Keratinocyte (primary cell): ENCODE measurements at regions not wholly inside any gene's neighbourhood (a gene's known extent, or its start where the extent isn't known, plus 50 kb on each side); places are given as distances from the start of the nearest gene placed in this dataset.

Experiments
- DNase-seq: peaks from one replicate; pipeline ENCODE4 v3.0.0-alpha.2; 2011; ENCODE audit warnings: low read depth, missing footprints, low spot score
- FAIRE-seq: peaks from 2 replicates; lab custom pipeline; 2011; peaks lifted over from hg19 to GRCh38; lab: Jason Lieb, UNC
- H2AFZ ChIP-seq: 2 replicates; pipeline ENCODE4 v1.6.0; 2012; ENCODE audit warnings: low read length, control low read depth, inconsistent platforms; ENCODE audit not compliant: control insufficient read depth
- H3K27ac ChIP-seq: 2 replicates; pipeline ENCODE4 v1.5.1; 2011; ENCODE audit warnings: low read length; ENCODE audit not compliant: control insufficient read depth, insufficient read depth
- H3K27me3 ChIP-seq: 3 replicates; pipeline ENCODE4 v1.6.0; 2011; ENCODE audit warnings: low read length; ENCODE audit not compliant: control insufficient read depth, insufficient read depth; ENCODE audit errors: extremely low read depth
- H3K36me3 ChIP-seq, 2 experiments: 2 replicates in 1 of 2; 3 replicates in 1 of 2; pipeline ENCODE4 v1.5.1; 2011; ENCODE audit warnings: low read length in 2 of 2, mild to moderate bottlenecking in 1 of 2; ENCODE audit not compliant: control insufficient read depth in 2 of 2, insufficient read depth in 2 of 2; ENCODE audit errors: extremely low read depth in 1 of 2
- H3K4me1 ChIP-seq: 3 replicates; pipeline ENCODE4 v1.5.1; 2011; ENCODE audit warnings: low read length; ENCODE audit not compliant: control insufficient read depth, insufficient read depth; ENCODE audit errors: extremely low read depth
- H3K4me2 ChIP-seq: 3 replicates; pipeline ENCODE4 v1.6.0; 2011; ENCODE audit warnings: low read depth, low read length; ENCODE audit not compliant: control insufficient read depth, insufficient read depth; ENCODE audit errors: extremely low read depth
- H3K4me3 ChIP-seq, 3 experiments: fragments of 200-600 bp in 1 of 3; sonication (generic) in 1 of 3; 2 replicates in 2 of 3; 3 replicates in 1 of 3; pipeline ENCODE4 v1.5.1; 2011 to 2016; ENCODE audit warnings: low read length in 3 of 3, mild to moderate bottlenecking in 3 of 3, control low read depth in 2 of 3, inconsistent platforms in 1 of 3, low read depth in 1 of 3, mixed read lengths in 1 of 3, mixed run types in 1 of 3, moderate library complexity in 1 of 3; ENCODE audit not compliant: control insufficient read depth in 2 of 3, insufficient read depth in 2 of 3; ENCODE audit errors: extremely low read depth in 1 of 3
- H3K79me2 ChIP-seq: 2 replicates; pipeline ENCODE4 v1.6.0; 2012; ENCODE audit warnings: low read length; ENCODE audit not compliant: control insufficient read depth, insufficient read depth
- H3K9ac ChIP-seq: 3 replicates; pipeline ENCODE4 v1.6.0; 2011; ENCODE audit warnings: low read length; ENCODE audit not compliant: control insufficient read depth, insufficient read depth; ENCODE audit errors: extremely low read depth
- H3K9me1 ChIP-seq: 3 replicates; pipeline ENCODE4 v1.6.0; 2011; ENCODE audit warnings: low read length; ENCODE audit not compliant: control insufficient read depth, insufficient read depth; ENCODE audit errors: extremely low read depth
- H3K9me3 ChIP-seq: 2 replicates; pipeline ENCODE4 v1.5.1; 2012; ENCODE audit warnings: low read depth, low read length; ENCODE audit not compliant: control insufficient read depth
- H4K20me1 ChIP-seq: 3 replicates; pipeline ENCODE4 v1.6.0; 2011; ENCODE audit warnings: low read length; ENCODE audit not compliant: control insufficient read depth, insufficient read depth; ENCODE audit errors: extremely low read depth
- CTCF ChIP-seq, 3 experiments: IDR thresholded peaks in 1 of 3; conservative IDR thresholded peaks in 1 of 3; optimal IDR thresholded peaks in 1 of 3; 2 replicates in 2 of 3; 3 replicates in 1 of 3; pipeline versions ENCODE3 to v1.5.1; 2011; ENCODE audit warnings: low read length in 3 of 3, mild to moderate bottlenecking in 3 of 3, moderate library complexity in 2 of 3, control low read depth in 1 of 3, inconsistent platforms in 1 of 3; ENCODE audit not compliant: insufficient read depth in 2 of 3; ENCODE audit errors: extremely low read depth in 1 of 3
- EZH2 ChIP-seq: IDR thresholded peaks from one replicate; pipeline ENCODE4 v1.6.1; 2012; ENCODE audit warnings: inconsistent platforms, mild to moderate bottlenecking, low read length, moderate library complexity
- dilution Hi-C: fragments of 300-500 bp; cut with MboI; formaldehyde crosslinking; loops from one replicate; pipeline ENCODE4 v1.7.0; 2020; ENCODE audit warnings: low sequenced_read_pairs; ENCODE audit not compliant: extremely low pct_ligation_motif_present

DNA sequence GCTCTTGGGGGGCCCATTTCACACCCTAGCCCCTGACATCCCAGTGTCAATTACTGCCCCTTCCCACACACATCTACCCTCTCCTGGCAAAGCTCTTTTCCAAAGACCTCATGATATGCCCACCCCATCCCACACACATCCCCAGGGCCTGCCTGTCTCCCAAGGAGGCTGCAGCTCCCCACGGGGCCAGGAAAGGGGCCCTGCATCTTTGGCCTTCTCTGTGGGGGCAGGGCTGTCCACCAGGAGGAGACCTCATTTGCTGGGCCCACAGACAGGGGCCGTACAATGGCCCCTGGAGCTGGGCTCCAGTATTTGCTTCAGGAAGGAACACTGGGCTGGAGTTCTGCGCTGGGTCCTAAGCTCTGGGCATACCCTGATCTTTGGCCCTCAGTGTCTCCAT, 65.6 kb upstream of the RUNX3 start:
- no peak overlapping the region for H3K4me2 ChIP-seq
- no peaks in the 10 kb centered on the region for H3K9me1 ChIP-seq
- H3K36me3 ChIP-seq, result no peaks in the 10 kb centered on the region
- H3K4me3 ChIP-seq, result no peak overlapping the region
- FAIRE-seq (no peak), DNase-seq (no peak)
- no peaks in the 10 kb centered on the region for H3K4me1 ChIP-seq
- H4K20me1 ChIP-seq, result no peaks in the 10 kb centered on the region
- no peaks in the 10 kb centered on the region for H3K79me2 ChIP-seq
- dilution Hi-C loops, result no loop called here
- no peak overlapping the region for H3K9ac ChIP-seq
- peaks cover 6% of the 10 kb centered on the region for H3K27me3 ChIP-seq
- no peaks in the 10 kb centered on the region for H3K9me3 ChIP-seq
- no peak overlapping the region for H2AFZ ChIP-seq
- no peak for TF ChIP-seq EZH2
- TF ChIP-seq CTCF (optimal IDR thresholded peaks at IDR 0.05 in 1 of 3, IDR thresholded peaks at IDR 0.05 in 1 of 3, conservative IDR thresholded peaks at IDR 0.05 in 1 of 3; ENCODE audit: extremely low read depth in 1 of 3, insufficient read depth in 2 of 3, low read length in 3 of 3), result no peak
- no peak overlapping the region for H3K27ac ChIP-seq

DNA sequence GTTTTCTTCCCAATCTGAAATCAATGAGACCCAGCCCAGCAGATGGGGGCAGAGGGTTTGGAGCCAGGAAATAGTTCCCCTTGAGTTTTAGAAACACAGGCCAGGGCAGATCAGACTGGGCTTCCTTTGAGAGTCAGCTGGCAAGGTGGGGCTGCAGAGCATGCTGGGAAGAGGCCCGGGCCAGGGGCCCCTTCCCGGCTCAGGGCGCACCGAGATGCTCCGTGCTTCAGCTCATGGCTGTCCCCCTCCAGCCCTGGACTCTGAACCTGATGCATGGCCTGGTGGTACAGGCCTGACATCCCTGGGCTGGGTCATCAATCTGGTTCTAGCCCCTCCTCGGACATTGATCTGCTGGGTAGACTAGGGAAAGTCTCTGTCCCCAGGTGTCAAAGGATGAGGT, 65.1 kb upstream of the RUNX3 start:
- FAIRE-seq, result no peak
- H3K9me3 ChIP-seq, result no peaks in the 10 kb centered on the region
- TF ChIP-seq EZH2 (no peak), CTCF (optimal IDR thresholded peaks at IDR 0.05 in 1 of 3, IDR thresholded peaks at IDR 0.05 in 1 of 3, conservative IDR thresholded peaks at IDR 0.05 in 1 of 3; ENCODE audit: extremely low read depth in 1 of 3, insufficient read depth in 2 of 3, low read length in 3 of 3) (no peak)
- H3K27me3 ChIP-seq, result peaks cover 8% of the 10 kb centered on the region
- no peak overlapping the region for H3K4me3 ChIP-seq
- H3K9me1 ChIP-seq, result no peaks in the 10 kb centered on the region
- no peak overlapping the region for H3K4me2 ChIP-seq
- H3K4me1 ChIP-seq, result no peaks in the 10 kb centered on the region
- no peak for DNase-seq
- H3K27ac ChIP-seq, result no peak overlapping the region
- H3K9ac ChIP-seq, result no peak overlapping the region
- no peaks in the 10 kb centered on the region for H3K79me2 ChIP-seq
- H2AFZ ChIP-seq, result no peak overlapping the region
- no peaks in the 10 kb centered on the region for H4K20me1 ChIP-seq
- dilution Hi-C loops, result no loop called here
- no peaks in the 10 kb centered on the region for H3K36me3 ChIP-seq
